Suppressor macrophage treated with lipopolysaccharide for 4 hours (primary cell): ENCODE measurements at regions not wholly inside any gene's neighbourhood (a gene's known extent, or its start where the extent isn't known, plus 50 kb on each side); places are given as distances from the start of the nearest gene placed in this dataset.
"Not testable (repeated sequence)": the region's sequence is repeated elsewhere in the genome, so short reads cannot be mapped to it uniquely, and the experiment has no call there.

Experiments used
- DNase-seq: peaks from one replicate; pipeline ENCODE4 v3.0.0-alpha.2; 2020

DNA sequence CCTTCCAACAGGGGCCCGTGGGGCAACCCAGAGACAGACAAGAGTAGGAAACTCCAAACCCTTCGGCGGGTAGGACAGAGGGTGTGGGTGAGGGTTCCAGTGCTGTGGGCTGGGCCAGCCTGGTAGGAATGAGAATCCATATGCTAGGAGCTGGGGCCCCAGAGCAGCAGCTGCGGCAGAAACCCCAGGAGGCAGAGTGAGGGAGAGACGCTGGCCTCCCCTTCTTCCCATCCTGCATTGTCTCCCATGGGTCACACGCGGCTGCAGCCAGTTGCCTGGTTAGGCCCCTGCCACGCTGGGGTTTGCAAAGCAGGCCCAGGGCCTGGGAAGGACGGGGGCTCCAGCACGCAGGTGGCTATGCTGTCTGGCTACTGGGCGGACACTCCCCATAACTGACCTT lies 113.1 kb upstream of the CCZ1B start:
- DNase-seq, result not testable (repeated sequence)

- not testable (repeated sequence) for DNase-seq
Measured at GRCh38 chr7:6939896-6940295, 113.8 kb upstream of the CCZ1B start.

DNA sequence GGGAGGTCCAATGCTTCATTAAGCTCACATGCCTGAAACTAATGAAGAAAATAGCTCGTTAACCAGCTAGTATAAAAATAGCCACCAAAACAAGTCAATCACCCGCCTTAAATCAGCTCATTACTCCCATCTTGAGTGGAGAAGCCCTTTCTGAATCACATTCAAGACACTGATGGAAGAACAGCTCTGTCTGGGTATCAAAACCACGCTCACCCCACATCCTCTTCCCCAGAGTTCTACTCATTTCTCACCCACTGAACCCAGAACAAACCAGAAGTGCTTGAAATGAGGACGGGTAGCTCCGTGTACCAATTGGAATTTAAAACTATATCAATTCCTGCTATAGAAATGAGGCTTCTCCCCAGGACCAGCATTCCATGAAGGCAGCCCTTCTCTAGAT lies 120.8 kb upstream of the CCZ1B start:
- not testable (repeated sequence) for DNase-seq

DNA sequence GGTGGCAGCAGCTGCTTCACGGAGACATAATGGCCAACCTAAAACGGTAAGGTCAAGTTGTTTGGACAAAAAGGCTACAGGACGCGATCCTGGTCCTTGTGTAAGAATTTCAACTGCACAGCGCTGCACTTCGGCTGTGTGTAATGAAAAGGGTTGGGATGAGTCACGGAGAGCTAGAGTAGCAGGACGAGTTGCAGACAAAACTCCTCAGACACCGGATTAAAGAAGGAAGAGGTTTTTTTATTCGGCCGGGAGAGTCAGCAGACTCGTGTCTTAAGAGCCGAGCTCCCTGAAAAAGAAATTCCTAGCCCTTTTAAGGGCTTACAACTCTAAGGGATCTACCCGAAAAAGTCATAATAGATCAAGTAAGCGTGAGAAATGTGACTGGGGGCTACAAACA lies 124.2 kb upstream of the CCZ1B start:
- DNase-seq, result peak; percentile 1

- not testable (repeated sequence) for DNase-seq
Measured at GRCh38 chr7:6951553-6951952, 125.5 kb upstream of the CCZ1B start.

GRCh38 chr7:6953138-6953797 lies 127.2 kb upstream of the CCZ1B start:
- not testable (repeated sequence) for DNase-seq

DNA sequence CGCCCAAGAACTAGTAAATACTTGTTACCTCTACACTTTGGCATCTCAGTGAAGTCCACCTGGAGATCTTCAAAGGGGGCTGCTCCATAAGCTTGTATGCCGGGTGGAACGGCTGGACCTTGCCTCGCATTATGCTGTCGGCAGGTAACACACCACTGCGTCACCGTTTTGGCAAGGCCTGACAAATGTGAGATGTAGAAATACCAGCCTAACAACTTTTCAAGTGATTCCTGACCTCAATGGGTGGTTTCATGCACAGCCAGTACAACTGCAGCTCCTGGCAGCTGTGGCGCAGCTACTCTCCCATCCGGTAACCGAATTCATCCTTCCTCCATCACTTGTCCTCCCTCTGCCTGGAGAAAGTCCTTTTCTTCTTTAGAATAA lies 127.7 kb upstream of the CCZ1B start:
- not testable (repeated sequence) for DNase-seq

GRCh38 chr7:6955385-6955784 lies 129.3 kb upstream of the CCZ1B start:
- not testable (repeated sequence) for DNase-seq

GRCh38 chr7:6955990-6956566 lies 130.0 kb upstream of the CCZ1B start:
- DNase-seq, result not testable (repeated sequence)

- not testable (repeated sequence) for DNase-seq
Measured at GRCh38 chr7:6958371-6958770, 132.3 kb upstream of the CCZ1B start.

- DNase-seq, result not testable (repeated sequence)
Measured at GRCh38 chr7:6959942-6960341, 133.9 kb upstream of the CCZ1B start.

- not testable (repeated sequence) for DNase-seq
Measured at GRCh38 chr7:6962871-6963270, 136.8 kb upstream of the CCZ1B start.

DNA sequence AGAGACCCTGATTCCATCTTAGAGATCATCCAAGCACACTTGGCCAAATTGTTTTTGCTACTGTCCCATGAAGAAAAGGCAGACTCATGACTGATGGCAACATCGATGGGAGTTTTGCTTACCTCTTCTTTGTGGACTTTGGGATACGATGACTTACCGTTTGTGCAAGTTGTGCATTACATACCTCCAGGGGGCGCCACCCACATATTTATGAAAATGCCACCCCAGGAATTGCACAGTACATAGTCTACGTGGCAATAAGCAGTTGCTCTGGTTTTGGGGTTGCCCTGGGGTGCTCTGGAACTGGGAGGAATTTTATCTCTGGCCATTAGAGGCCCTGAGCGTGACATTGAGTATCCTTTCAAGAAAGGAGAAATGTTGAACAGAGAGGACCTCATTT lies 139.0 kb upstream of the CCZ1B start:
- peak; percentile 39 for DNase-seq

DNA sequence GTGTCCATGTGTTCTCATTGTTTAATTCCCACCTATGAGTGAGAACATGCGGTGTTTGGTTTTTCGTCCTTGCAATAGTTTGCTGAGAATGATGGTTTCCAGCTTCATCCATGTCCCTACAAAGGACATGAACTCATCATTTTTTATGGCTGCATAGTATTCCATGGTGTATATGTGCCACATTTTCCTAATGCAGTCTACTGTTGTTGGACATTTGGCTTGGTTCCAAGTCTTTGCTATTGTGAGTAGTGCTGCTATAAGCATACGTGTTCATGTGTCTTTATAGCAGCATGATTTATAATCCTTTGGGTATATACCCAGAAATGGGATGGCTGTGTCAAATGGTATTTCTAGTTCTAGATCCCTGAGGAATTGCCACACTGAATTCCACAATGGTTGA lies 144.1 kb upstream of the CCZ1B start:
- not testable (repeated sequence) for DNase-seq

- not testable (repeated sequence) for DNase-seq
Measured at GRCh38 chr7:6974876-6975275, 148.8 kb upstream of the CCZ1B start.

GRCh38 chr7:6975346-6975745 lies 149.3 kb upstream of the CCZ1B start:
- not testable (repeated sequence) for DNase-seq

- DNase-seq, result not testable (repeated sequence)
Measured at GRCh38 chr7:6977368-6977767, 151.3 kb upstream of the CCZ1B start.

DNA sequence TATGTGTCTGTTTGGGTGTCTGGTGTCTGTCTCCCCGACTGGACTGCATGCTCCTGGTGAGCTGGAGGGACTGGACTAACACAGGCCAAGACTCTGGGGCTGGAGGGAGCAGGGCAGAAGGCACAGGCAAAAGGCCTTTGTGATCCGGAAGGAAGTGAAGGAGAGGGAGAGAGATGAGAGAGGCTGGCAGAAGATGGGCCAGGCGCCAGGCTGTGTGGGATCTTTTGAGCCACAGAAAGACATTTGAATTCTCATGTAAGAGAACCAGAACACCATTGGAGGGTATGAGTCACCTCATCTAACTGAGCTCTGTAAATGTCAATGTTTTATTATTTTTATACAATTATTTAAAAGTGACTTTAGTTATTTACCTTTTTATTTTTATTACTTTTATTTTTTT lies 152.3 kb upstream of the CCZ1B start:
- not testable (repeated sequence) for DNase-seq

DNA sequence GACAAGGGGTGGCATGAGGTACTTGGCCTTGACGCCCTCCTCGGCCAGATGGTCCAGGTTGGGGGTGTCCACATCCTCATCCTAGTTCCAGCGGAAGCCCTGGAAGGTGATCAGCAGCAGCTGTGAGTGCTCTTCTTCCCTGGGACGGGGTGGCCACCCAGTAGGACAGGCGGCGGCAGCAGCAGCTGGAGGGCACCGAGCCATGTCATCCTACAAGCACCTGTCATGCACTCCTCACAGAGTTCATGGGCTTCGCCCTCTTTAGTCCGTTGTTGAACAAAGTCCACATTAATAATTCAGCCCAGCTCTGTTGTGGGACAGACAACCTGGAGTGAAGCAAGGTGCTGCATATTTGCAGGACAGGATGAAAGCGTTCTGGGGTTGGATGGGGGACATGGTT lies 153.4 kb upstream of the CCZ1B start:
- DNase-seq, result not testable (repeated sequence)

DNA sequence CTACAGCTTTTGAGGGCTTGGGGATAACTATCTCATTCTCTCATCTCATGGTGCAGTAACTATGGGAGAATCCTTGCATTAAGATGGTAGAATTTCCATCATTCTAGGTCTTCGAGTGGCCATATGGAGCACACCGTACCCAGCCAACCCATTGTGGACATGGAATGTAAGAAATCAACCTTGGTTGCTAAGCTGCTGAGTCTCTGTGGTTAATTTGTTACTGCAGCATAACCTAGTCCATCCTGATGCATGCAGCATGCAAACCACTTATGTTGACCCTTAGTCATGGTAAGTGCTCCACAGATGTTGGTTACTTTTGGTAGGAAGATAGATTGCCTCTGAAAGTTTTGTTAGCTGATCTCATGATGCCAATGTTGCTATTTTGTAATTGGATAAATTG lies 156.3 kb upstream of the CCZ1B start:
- DNase-seq, result not testable (repeated sequence)

- DNase-seq, result not testable (repeated sequence)
Measured at GRCh38 chr7:6986892-6987291, 160.8 kb upstream of the CCZ1B start.

- DNase-seq, result not testable (repeated sequence)
Measured at GRCh38 chr7:6988608-6989007, 162.5 kb upstream of the CCZ1B start.

- not testable (repeated sequence) for DNase-seq
Measured at GRCh38 chr7:6989968-6990367, 163.9 kb upstream of the CCZ1B start.

GRCh38 chr7:6990426-6991152 lies 164.5 kb upstream of the CCZ1B start:
- not testable (repeated sequence) for DNase-seq
